HUES48 (cell line): ENCODE measurements at regions not wholly inside any gene's neighbourhood (a gene's known extent, or its start where the extent isn't known, plus 50 kb on each side); places are given as distances from the start of the nearest gene placed in this dataset.
"Not testable (repeated sequence)": the region's sequence is repeated elsewhere in the genome, so short reads cannot be mapped to it uniquely, and the experiment has no call there.

Source experiments
- H3K27ac ChIP-seq: one replicate; pipeline ENCODE4 v1.7.0; 2013; ENCODE audit warnings: low read depth, low read length, inconsistent platforms
- H3K27me3 ChIP-seq: 2 replicates; pipeline ENCODE4 v1.6.1; 2013; ENCODE audit warnings: mild to moderate bottlenecking, low read length; ENCODE audit not compliant: control insufficient read depth, insufficient read depth
- H3K36me3 ChIP-seq: 2 replicates; pipeline ENCODE4 v1.6.1; 2013; ENCODE audit warnings: low read length; ENCODE audit not compliant: control insufficient read depth, insufficient read depth
- H3K4me1 ChIP-seq: 2 replicates; pipeline ENCODE4 v1.6.1; 2013; ENCODE audit warnings: mild to moderate bottlenecking, low read length; ENCODE audit not compliant: control insufficient read depth, insufficient read depth
- H3K4me3 ChIP-seq: 2 replicates; pipeline ENCODE4 v1.5.1; 2013; ENCODE audit warnings: mild to moderate bottlenecking, low read depth, low read length
- H3K9ac ChIP-seq: 2 replicates; pipeline ENCODE4 v1.6.1; 2013; ENCODE audit warnings: mild to moderate bottlenecking, low read depth, low read length, moderate library complexity
- H3K9me3 ChIP-seq: 2 replicates; pipeline ENCODE4 v1.6.1; 2013; ENCODE audit warnings: low read length; ENCODE audit not compliant: control insufficient read depth, insufficient read depth

DNA sequence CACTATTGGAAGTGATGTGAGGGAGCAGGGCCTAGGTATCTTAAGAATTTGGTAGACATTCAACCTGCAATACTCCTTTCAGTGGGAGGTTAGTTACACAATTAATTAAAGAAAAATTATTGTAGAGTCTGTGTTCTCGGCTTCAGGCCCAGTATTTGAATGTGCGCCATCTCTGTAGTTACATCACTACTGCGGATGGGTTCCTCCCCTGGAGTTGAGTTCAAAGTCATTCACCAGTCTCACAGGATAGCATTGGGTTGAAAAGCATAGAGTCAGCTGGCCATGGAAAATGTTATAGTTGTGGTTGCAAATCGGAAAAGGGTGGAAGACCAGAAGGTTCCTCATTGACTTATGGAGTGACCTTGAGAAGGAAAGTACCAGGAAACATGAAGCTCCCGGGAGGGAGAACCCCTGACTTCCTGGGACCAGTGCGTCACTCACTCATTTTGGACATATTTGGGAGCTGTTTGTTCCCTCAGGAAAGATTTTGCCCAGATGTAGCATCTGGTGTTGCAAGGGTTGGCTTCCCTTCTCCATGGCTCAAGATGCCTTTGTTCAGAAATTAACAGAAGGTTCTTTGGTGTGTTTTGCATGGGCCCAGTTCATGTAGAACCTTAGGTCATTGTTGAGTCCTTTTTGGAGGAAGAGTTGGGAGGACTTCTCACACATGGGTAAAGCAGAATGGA lies 111.8 kb downstream of the SRGAP2 start:
- H3K9ac ChIP-seq, H3K36me3 ChIP-seq, H3K4me1 ChIP-seq, H3K4me3 ChIP-seq, H3K27ac ChIP-seq, H3K27me3 ChIP-seq, H3K9me3 ChIP-seq: not testable (repeated sequence)

GRCh38 chr1:206316901-206317300 lies 113.6 kb downstream of the SRGAP2 start:
- not testable (repeated sequence) for H3K9me3 ChIP-seq, H3K36me3 ChIP-seq, H3K27me3 ChIP-seq, H3K27ac ChIP-seq, H3K9ac ChIP-seq, H3K4me3 ChIP-seq, H3K4me1 ChIP-seq

DNA sequence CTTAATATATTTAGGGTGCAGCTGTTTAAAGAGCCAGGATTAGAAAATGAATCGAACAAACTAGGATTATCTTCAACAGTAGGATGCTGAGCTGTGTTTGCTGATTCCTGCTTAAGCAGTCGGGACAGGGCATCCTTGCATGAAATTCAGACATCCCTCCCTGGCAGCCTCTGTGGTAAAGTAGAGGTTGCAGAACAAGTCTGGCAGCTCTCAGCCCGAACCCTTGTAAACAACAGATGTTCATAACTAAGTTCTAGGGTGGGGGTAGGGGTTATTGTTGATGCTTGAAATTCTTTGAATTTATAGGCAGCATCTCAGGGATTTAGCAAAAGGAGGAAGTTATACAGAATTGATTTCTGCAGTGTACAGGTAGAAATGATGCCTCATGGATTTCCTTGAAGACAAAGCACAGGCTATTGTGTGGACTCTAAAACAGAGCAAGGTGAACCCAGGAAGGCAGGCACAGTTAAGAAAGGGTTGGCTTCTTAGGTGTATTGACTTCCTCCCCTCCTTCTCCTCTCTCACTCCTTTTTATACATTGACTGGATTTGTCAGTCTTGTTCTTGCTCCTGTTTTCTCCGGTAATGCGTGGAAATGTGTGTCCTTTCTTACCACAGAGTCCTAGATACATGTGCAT lies 114.7 kb downstream of the SRGAP2 start:
- H3K4me1 ChIP-seq, H3K9ac ChIP-seq, H3K9me3 ChIP-seq, H3K36me3 ChIP-seq, H3K27me3 ChIP-seq, H3K27ac ChIP-seq, H3K4me3 ChIP-seq: not testable (repeated sequence)

DNA sequence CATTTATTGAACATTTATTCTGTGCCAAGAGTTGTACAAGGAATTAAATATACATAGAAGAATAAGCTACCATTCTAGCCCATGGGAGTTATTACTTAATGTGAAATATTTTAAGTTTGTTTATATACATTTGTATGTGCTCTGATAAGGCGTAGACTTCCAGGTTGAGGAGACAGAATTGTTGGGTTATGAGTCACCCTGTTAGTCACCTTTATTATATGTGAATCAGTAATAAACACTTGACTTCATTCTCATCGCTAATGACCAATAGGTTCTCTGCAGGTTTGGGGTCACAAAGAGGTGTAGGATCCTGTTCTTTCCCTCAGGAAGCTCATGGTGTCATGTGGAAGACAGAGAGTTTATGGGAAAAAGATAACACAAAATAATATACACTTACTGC lies 116.9 kb downstream of the SRGAP2 start:
- not testable (repeated sequence) for H3K4me1 ChIP-seq, H3K36me3 ChIP-seq, H3K4me3 ChIP-seq, H3K27ac ChIP-seq, H3K9ac ChIP-seq, H3K27me3 ChIP-seq, H3K9me3 ChIP-seq

DNA sequence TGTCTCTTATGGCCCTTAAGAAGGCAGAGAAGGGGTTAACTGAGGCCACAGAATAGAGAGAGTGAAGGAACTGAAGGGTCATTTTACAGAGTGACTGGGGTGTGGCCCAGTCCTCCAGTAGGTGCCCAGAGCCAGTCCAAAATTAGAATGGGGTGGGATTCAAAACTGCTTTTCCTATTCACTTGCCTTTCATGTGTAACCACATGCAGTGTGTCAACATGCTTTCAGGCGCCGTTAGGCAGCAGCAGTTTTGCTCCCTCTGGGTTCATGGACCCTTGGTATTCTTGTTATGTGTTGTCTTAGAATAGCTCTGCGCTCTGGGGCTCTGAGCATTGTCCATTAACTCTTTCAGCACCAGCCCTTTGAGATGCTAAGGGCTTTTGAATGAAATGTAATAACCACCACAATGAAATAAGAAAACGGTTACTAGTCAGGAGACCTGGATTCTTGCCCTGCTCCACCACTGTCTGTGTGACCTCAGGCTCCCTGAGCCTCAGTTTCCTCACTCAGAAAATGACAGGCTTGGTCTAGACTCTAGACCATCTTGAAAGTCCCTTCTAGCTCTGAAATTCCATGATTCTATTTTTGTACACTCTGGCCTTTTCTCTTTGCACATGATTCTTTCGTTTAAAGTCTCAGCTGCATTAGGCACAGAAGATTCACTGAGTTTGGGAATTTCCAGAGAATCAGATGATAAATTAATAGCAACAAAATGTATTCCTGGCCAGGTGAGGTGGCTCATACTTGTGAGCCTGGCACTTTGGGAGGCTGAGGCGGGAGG lies 123.0 kb downstream of the SRGAP2 start:
- H3K4me1 ChIP-seq, H3K27ac ChIP-seq, H3K27me3 ChIP-seq, H3K36me3 ChIP-seq, H3K9ac ChIP-seq, H3K9me3 ChIP-seq, H3K4me3 ChIP-seq: not testable (repeated sequence)

- not testable (repeated sequence) for H3K4me3 ChIP-seq, H3K4me1 ChIP-seq, H3K36me3 ChIP-seq, H3K27me3 ChIP-seq, H3K9ac ChIP-seq, H3K9me3 ChIP-seq, H3K27ac ChIP-seq
Measured at GRCh38 chr1:206331597-206331996, 128.3 kb downstream of the SRGAP2 start.

GRCh38 chr1:206333316-206333715 lies 130.0 kb downstream of the SRGAP2 start:
- not testable (repeated sequence) for H3K4me3 ChIP-seq, H3K27ac ChIP-seq, H3K27me3 ChIP-seq

GRCh38 chr1:206333897-206334296 lies 130.6 kb downstream of the SRGAP2 start:
- not testable (repeated sequence) for H3K27ac ChIP-seq, H3K4me1 ChIP-seq, H3K27me3 ChIP-seq, H3K4me3 ChIP-seq, H3K9ac ChIP-seq, H3K9me3 ChIP-seq, H3K36me3 ChIP-seq

More at GRCh38 chr1:206333316-206333715, 130.0 kb downstream of the SRGAP2 start:
- H3K9me3 ChIP-seq, H3K9ac ChIP-seq, H3K4me1 ChIP-seq, H3K36me3 ChIP-seq: not testable (repeated sequence)

DNA sequence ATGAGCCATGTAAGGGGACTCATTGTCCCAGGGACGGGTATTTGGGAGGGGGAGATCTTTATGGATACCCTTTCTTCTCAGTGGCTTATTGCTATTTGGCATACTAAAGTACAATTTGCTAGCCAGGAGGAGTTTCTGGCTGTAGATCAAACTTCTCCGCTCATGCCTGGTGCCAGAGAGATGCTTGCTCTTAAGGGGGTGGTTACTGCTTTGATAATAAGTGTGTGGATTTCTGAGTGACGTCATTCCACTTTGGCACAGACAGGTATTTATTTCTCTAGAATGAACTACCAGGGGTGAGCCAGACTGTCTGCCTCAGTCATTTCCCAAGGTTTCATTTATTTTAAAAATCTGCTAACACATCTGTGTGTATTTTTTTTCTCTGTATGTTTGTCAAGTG lies 131.1 kb downstream of the SRGAP2 start:
- not testable (repeated sequence) for H3K27ac ChIP-seq, H3K4me1 ChIP-seq, H3K4me3 ChIP-seq, H3K9ac ChIP-seq, H3K9me3 ChIP-seq, H3K27me3 ChIP-seq, H3K36me3 ChIP-seq

DNA sequence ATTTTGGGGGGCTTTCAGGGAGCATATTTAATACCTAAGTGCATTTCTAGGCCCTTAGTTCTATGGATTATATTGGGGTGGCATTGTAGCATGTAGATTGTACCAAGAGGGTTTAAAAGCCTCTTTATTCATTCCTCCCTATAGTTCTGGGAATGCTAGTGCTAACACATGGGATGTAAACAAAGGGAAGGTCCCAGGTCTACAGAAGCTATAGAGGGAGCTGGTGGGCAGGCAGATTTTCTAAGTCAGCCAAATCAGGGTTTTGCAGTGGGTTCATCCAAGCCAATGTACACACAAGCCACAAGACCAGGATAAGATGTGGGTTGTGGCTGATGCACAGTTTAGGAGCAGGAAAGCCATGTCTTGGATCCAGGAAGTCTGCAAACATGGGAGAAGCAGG lies 131.8 kb downstream of the SRGAP2 start:
- not testable (repeated sequence) for H3K4me3 ChIP-seq, H3K27me3 ChIP-seq, H3K9me3 ChIP-seq, H3K4me1 ChIP-seq, H3K9ac ChIP-seq, H3K27ac ChIP-seq, H3K36me3 ChIP-seq
